ENCODE measurements at regions not wholly inside any gene's neighbourhood (a gene's known extent, or its start where the extent isn't known, plus 50 kb on each side); places are given as distances from the start of the nearest gene placed in this dataset.

GRCh38 chr10:23864631-23865147 is 344.2 kb upstream of the KIAA1217 start:
- no peak overlapping the region for H3K4me2 ChIP-seq (ENCODE audit: control insufficient read depth, insufficient read depth)
- ChIA-PET POLR2A (no interaction called here), CTCF (no interaction called here), RAD21 (ENCODE audit: unreplicated experiment) (no interaction called here), SMC1A (ENCODE audit: uncharacterized antibody, unreplicated experiment) (no interaction called here)
- H3K36me3 ChIP-seq (ENCODE audit: control insufficient read depth in 2 of 2, insufficient read depth in 2 of 2, low read length in 1 of 2), result no peaks in the 10 kb centered on the region
- no peaks in the 10 kb centered on the region for H3K79me2 ChIP-seq (ENCODE audit: control insufficient read depth, insufficient read depth, low read length)
- in situ Hi-C loops (cut with MboI), result no loop called here
- BruUV-seq (replicated peaks), result no TSS peak
- H3K9ac ChIP-seq (ENCODE audit: control insufficient read depth, insufficient read depth, low read length), result no peak overlapping the region
- H3K4me3 ChIP-seq, result no peak overlapping the region
- H3K4me1 ChIP-seq (ENCODE audit: control insufficient read depth, insufficient read depth, low read length), result no peaks in the 10 kb centered on the region
- FAIRE-seq, result no peak
- no peaks in the 10 kb centered on the region for H3K27me3 ChIP-seq (replicated peaks in 1 of 2; ENCODE audit: control insufficient read depth in 2 of 2, insufficient read depth in 2 of 2, low read length in 1 of 2)
- DNase-seq (ENCODE audit: low read depth, low spot score), result no peak
- H4K20me1 ChIP-seq (ENCODE audit: control insufficient read depth, insufficient read depth), result no peaks in the 10 kb centered on the region
- H3K9me3 ChIP-seq (replicated peaks; ENCODE audit: control insufficient read depth, insufficient read depth, low read length), result no peaks in the 10 kb centered on the region
- no peak overlapping the region for H3K27ac ChIP-seq (ENCODE audit: control insufficient read depth, insufficient read depth)
- intact Hi-C loops (cut with micrococcal nuclease; ENCODE audit: unreplicated experiment), result no loop called here
- H2AFZ ChIP-seq (ENCODE audit: control insufficient read depth, low read depth, low read length), result no peak overlapping the region
- no peak for ATAC-seq
- no peak for TF ChIP-seq BCLAF1 (IDR thresholded peaks at IDR 0.05)
- no peak for TF ChIP-seq ZNF274 (IDR thresholded peaks at IDR 0.05; ENCODE audit: insufficient read depth, insufficient read length)
- no peak for TF ChIP-seq BMI1 (IDR thresholded peaks at IDR 0.05; ENCODE audit: borderline replicate concordance)
- TF ChIP-seq POU2F2 (IDR thresholded peaks at IDR 0.05; ENCODE audit: borderline replicate concordance, low read depth, low read length), result no peak
- TF ChIP-seq ESRRA (IDR thresholded peaks at IDR 0.05; ENCODE audit: low read length), result no peak
- TF ChIP-seq ZNF592 (IDR thresholded peaks at IDR 0.05), result no peak
- TF ChIP-seq FOXK2 (IDR thresholded peaks at IDR 0.05), result no peak
- no peak for TF ChIP-seq HDGF (IDR thresholded peaks at IDR 0.05)
- TF ChIP-seq RCOR1 (conservative IDR thresholded peaks at IDR 0.05; ENCODE audit: low read depth, low read length), result no peak
- TF ChIP-seq HDAC6 (IDR thresholded peaks at IDR 0.05; ENCODE audit: unreplicated experiment), result no peak
- TF ChIP-seq EED (IDR thresholded peaks at IDR 0.05; ENCODE audit: low read depth), result no peak
- no peak for TF ChIP-seq CBX3 (IDR thresholded peaks at IDR 0.05; ENCODE audit: borderline replicate concordance, low read depth)
- TF ChIP-seq SRF (IDR thresholded peaks at IDR 0.05; ENCODE audit: low read depth in 2 of 2, low read length in 2 of 2), result no peak
- TF ChIP-seq MAX (IDR thresholded peaks at IDR 0.05; ENCODE audit: low read depth, low read length), result no peak
- no peak for TF ChIP-seq SP1 (IDR thresholded peaks at IDR 0.05; ENCODE audit: low read depth, low read length)
- no peak for TF ChIP-seq MEF2B (IDR thresholded peaks at IDR 0.05; ENCODE audit: partially characterized antibody, poor library complexity, severe bottlenecking)
- TF ChIP-seq KLF5 (IDR thresholded peaks at IDR 0.05; ENCODE audit: partially characterized antibody), result no peak
- TF ChIP-seq IRF4 (IDR thresholded peaks at IDR 0.05; ENCODE audit: low read depth, low read length), result no peak
- TF ChIP-seq RUNX3 (IDR thresholded peaks at IDR 0.05; ENCODE audit: low read length), result no peak

Data from GM12878 (cell line).